WI38 (cell line): ENCODE measurements at regions not wholly inside any gene's neighbourhood (a gene's known extent, or its start where the extent isn't known, plus 50 kb on each side); places are given as distances from the start of the nearest gene placed in this dataset.

ENCODE experiments used
- H3K4me3 ChIP-seq: 2 replicates; pipeline ENCODE4 v1.5.1; 2011; ENCODE audit warnings: low read depth, mild to moderate bottlenecking, control low read depth, low read length
- TF ChIP-seq, protein P1 (sequence below): IDR thresholded peaks from 2 replicates; pipeline ENCODE4 v1.5.1; 2012; ENCODE audit warnings: low read depth, mild to moderate bottlenecking, control low read depth, low read length

DNA sequence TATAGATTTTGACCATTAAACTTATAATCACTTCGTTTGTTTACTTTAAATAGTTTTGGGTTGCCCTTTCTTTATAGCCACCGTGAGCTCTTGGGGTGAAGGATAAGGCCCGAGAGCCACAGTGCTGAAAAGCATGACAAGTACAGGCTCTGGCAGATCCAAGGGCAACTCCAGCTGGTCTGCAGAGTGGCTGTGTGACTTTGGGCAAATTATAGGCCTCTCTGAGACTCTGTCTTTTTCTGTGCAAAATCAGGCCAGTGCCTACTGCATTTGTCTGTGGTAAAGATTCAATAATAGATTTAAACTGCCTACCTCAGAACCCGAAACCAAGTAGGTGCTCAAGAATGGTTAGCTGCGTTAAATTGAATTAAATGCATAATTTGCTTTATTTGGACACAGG lies 511.3 kb downstream of the QKI start:
- no peak overlapping the region for H3K4me3 ChIP-seq
- TF ChIP-seq, protein P1, sequence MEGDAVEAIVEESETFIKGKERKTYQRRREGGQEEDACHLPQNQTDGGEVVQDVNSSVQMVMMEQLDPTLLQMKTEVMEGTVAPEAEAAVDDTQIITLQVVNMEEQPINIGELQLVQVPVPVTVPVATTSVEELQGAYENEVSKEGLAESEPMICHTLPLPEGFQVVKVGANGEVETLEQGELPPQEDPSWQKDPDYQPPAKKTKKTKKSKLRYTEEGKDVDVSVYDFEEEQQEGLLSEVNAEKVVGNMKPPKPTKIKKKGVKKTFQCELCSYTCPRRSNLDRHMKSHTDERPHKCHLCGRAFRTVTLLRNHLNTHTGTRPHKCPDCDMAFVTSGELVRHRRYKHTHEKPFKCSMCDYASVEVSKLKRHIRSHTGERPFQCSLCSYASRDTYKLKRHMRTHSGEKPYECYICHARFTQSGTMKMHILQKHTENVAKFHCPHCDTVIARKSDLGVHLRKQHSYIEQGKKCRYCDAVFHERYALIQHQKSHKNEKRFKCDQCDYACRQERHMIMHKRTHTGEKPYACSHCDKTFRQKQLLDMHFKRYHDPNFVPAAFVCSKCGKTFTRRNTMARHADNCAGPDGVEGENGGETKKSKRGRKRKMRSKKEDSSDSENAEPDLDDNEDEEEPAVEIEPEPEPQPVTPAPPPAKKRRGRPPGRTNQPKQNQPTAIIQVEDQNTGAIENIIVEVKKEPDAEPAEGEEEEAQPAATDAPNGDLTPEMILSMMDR = no peak

DNA sequence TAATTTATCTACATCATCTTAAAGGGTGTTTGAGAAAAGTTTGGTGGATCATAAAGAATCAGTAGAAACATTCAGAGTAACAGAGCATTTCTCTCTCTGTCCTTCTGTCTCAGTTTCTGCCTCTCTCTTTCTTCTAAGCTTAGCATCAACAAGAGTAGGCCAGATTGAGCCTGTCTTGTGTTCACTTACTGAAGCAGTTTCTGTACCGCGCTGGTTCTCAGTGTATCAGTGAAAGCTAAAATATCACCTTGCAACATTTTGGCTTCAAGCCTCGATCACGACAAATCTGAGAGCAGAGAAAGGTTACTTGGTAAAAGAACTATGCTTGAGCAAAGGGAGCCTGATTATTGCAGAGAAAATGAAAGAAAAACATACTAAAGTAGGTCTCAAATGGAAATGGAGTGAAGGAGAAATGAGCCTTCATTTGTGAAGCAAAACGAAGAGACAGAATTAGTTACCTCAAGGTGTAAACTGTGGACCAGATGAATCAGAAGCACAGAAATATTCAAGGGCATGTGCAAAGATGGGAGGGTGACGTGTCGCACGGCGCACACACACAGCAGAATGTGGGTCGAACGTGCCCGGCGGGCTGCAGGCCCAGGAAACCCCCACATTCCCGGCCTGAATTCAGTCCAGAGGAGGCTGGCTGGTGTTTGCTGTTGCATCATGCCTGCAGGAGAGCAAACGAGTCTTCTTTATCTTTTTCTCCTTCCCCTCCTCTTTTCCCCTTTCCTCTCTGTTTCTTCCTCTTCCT lies 509.3 kb downstream of the QKI start:
- H3K4me3 ChIP-seq = no peak overlapping the region
- TF ChIP-seq, protein P1 = no peak

DNA sequence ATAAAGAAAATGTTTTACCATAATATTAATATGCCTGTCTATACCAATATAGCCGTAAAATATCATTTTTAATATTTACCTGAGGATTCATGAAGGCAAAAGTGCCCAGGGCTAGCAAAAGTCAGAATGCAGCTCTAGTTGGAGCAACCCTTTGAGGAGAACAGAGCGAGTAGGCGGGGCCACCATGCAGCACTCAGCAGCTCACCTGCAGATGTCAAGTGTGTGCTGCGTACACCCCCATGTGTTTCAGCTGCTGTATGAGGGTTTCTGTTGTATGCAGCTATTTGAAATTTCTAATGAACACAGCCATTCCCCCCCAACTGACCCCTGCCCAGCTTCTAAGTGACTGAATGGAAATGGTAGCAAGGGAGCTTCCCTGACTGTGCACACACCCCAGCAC lies 508.0 kb downstream of the QKI start:
- TF ChIP-seq, protein P1 = no peak
- H3K4me3 ChIP-seq = no peak overlapping the region

DNA sequence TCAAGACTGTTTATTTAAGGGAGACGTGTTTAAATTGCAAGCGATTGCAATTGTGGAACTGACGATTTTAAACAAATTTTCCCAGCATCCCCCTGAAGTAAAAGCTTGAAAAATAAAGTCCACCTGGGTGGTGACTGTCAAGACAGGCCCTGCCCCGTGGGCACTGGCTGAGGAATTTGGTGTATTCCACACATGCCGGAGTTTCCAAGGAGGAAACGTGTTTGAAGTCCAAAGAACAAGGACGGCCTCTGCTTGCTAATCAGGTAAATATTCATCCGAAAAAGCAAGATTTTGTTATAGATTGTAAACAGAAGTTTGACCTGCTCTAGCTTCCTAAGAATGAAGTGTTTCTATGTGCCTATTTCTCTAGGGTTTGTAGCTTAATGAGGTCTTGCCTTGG lies 505.1 kb downstream of the QKI start:
- TF ChIP-seq, protein P1 = no peak
- no peak overlapping the region for H3K4me3 ChIP-seq

DNA sequence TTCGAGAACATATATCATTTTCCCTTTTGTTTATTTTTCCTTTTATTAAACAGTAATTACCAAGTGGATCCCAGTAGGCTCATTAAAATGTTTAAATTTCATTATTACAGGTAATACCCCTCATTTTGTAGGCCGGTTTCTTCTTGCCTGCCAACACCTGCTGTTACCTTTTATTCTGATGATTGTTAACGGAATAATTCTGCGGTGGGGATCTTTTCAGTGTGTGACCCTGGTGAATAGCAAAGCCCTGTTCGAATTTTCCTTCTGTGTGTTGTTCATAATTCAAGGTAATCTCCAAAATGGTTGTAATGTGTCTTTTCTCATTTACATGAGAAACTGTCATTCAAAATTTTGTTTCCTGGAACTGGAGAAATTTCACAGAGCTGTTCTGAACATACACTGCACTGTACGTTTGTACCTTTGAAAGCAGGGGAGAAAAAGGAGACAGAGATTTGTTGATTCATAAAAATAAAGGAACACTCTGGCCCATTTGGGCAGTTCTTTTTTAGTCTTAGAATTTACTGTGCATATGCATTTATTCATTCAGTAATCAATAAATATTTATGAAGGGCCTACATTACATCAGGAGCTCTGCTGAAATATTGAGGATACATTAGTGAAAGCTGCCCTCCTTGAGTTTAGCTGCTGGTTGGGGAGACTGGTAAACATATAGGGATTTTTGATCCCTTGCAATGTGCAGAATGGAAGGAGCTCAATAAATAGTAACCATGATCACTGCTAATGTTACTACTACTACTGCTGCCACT lies 502.0 kb downstream of the QKI start:
- TF ChIP-seq, protein P1 = no peak
- no peak overlapping the region for H3K4me3 ChIP-seq

DNA sequence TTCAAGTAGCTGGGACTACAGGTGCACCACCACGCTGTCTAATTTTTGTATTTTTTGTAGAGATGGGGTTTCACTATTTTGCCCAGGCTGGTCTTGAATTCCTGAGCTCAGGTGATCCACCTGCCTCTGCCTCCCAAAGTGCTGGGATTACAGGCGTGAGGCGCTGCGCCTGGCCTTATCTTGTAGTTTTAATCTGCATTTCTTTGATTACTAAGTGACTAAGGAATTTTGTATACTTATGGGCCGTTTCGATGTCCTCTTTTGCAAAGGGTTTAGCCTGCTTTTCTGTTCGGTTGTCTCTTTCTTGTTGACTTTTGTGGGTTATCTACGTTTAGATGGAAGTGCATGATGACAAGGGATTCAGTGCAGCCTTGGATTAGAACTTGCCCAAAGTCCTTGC lies 500.6 kb downstream of the QKI start:
- TF ChIP-seq, protein P1 = no peak
- no peak overlapping the region for H3K4me3 ChIP-seq

DNA sequence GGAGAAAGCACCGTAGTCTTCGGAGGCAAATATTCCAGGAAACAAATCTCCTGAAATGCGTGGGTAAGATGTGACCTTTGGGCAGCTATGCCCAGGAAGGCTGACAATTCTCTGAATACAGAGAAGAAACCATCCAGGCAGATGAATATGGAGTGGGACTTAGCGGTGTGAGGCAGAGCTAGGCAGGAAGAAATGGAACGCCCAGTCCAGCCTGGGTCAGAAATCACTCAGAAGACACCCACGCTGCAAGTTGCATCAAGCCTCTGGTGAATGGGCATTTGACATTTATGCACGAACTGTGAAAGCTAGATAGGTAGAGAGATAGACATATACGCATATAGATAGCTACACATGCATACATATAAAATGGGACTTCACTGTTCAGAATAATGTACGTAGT lies 498.5 kb downstream of the QKI start:
- TF ChIP-seq, protein P1 = no peak
- no peak overlapping the region for H3K4me3 ChIP-seq
